ENCODE measurements at regions not wholly inside any gene's neighbourhood (a gene's known extent, or its start where the extent isn't known, plus 50 kb on each side); places are given as distances from the start of the nearest gene placed in this dataset.

GRCh38 chr12:90899456-90900182, 55.4 kb downstream of the CCER1 start:
- DNase-seq = no peak

GRCh38 chr12:90897986-90898385, 57.0 kb downstream of the CCER1 start:
- DNase-seq = no peak

GRCh38 chr12:90897316-90897715, 57.7 kb downstream of the CCER1 start:
- DNase-seq = no peak

- DNase-seq = no peak
Measured at GRCh38 chr12:90896821-90897220, 58.2 kb downstream of the CCER1 start.

GRCh38 chr12:90896164-90896563, 58.8 kb downstream of the CCER1 start:
- no peak for DNase-seq

GRCh38 chr12:90888316-90888715, 66.7 kb downstream of the CCER1 start:
- no peak for DNase-seq

- no peak for DNase-seq
Measured at GRCh38 chr12:90883456-90883855, 71.5 kb downstream of the CCER1 start.

- no peak for DNase-seq
Measured at GRCh38 chr12:90871726-90872096, 83.3 kb downstream of the CCER1 start.

- DNase-seq = no peak
Measured at GRCh38 chr12:90870971-90871725, 83.8 kb downstream of the CCER1 start.

GRCh38 chr12:90868626-90869025, 86.3 kb downstream of the CCER1 start:
- no peak for DNase-seq

GRCh38 chr12:90859591-90859990, 95.4 kb downstream of the CCER1 start:
- no peak for DNase-seq

- no peak for DNase-seq
Measured at GRCh38 chr12:90858252-90858651, 96.7 kb downstream of the CCER1 start.

- DNase-seq = no peak
Measured at GRCh38 chr12:90855534-90855933, 99.4 kb downstream of the CCER1 start.

GRCh38 chr12:90854136-90854689, 100.8 kb downstream of the CCER1 start:
- no peak for DNase-seq

- DNase-seq = no peak
Measured at GRCh38 chr12:90851800-90852718, 102.9 kb downstream of the CCER1 start.

GRCh38 chr12:90842477-90842876, 112.5 kb downstream of the CCER1 start:
- no peak for DNase-seq

- no peak for DNase-seq
Measured at GRCh38 chr12:90841336-90841735, 113.6 kb downstream of the CCER1 start.

- no peak for DNase-seq
Measured at GRCh38 chr12:90839346-90839745, 115.6 kb downstream of the CCER1 start.

GRCh38 chr12:90836689-90837088, 118.3 kb downstream of the CCER1 start:
- no peak for DNase-seq

GRCh38 chr12:90833228-90833627, 121.7 kb downstream of the CCER1 start:
- DNase-seq = no peak

- no peak for DNase-seq
Measured at GRCh38 chr12:90832427-90832826, 122.5 kb downstream of the CCER1 start.

- DNase-seq = no peak
Measured at GRCh38 chr12:90831712-90832111, 123.3 kb downstream of the CCER1 start.

GRCh38 chr12:90829044-90829443, 125.9 kb downstream of the CCER1 start:
- DNase-seq = no peak

Data from GOT3 (cell line).